Hepatocyte (in vitro differentiated cells): ENCODE measurements at regions not wholly inside any gene's neighbourhood (a gene's known extent, or its start where the extent isn't known, plus 50 kb on each side); places are given as distances from the start of the nearest gene placed in this dataset.

Experiments used
- DNase-seq: peaks from one replicate; pipeline ENCODE4 v3.0.0-alpha.2; 2016; ENCODE audit warnings: low spot score
- H2AFZ ChIP-seq: fragments of 200-600 bp; sonication (generic); 2 replicates; pipeline ENCODE4 v1.6.0; 2016; ENCODE audit warnings: antibody characterized with exemption, mild to moderate bottlenecking
- H3K27ac ChIP-seq: fragments of 200-600 bp; sonication (generic); 2 replicates; pipeline ENCODE4 v1.5.1; 2016; ENCODE audit warnings: mild to moderate bottlenecking
- H3K27me3 ChIP-seq: fragments of 200-600 bp; sonication (generic); 2 replicates; pipeline ENCODE4 v1.6.1; 2016
- H3K36me3 ChIP-seq: fragments of 200-600 bp; sonication (generic); replicated peaks from 2 replicates; pipeline ENCODE4 v1.5.1; 2016; ENCODE audit warnings: low read depth; ENCODE audit not compliant: insufficient read depth
- H3K4me1 ChIP-seq: fragments of 200-600 bp; sonication (generic); 2 replicates; pipeline ENCODE4 v1.5.1; 2016; ENCODE audit warnings: mild to moderate bottlenecking, moderate library complexity; ENCODE audit not compliant: insufficient read depth
- H3K4me2 ChIP-seq: fragments of 200-600 bp; sonication (generic); 2 replicates; pipeline ENCODE4 v1.6.0; 2016
- H3K4me3 ChIP-seq: fragments of 200-600 bp; sonication (generic); 2 replicates; pipeline ENCODE4 v1.5.1; 2016; ENCODE audit warnings: mild to moderate bottlenecking
- H3K79me2 ChIP-seq: fragments of 200-600 bp; sonication (generic); 2 replicates; pipeline ENCODE4 v1.6.0; 2017; ENCODE audit warnings: mild to moderate bottlenecking
- H3K9me2 ChIP-seq: fragments of 200-600 bp; sonication (generic); replicated peaks from 2 replicates; pipeline ENCODE4 v1.6.0; 2017; ENCODE audit warnings: mild to moderate bottlenecking; ENCODE audit not compliant: insufficient read depth
- H3K9me3 ChIP-seq: fragments of 200-600 bp; sonication (generic); 2 replicates; pipeline ENCODE4 v1.5.1; 2016; ENCODE audit warnings: low read depth, mild to moderate bottlenecking
- H4K20me1 ChIP-seq: fragments of 200-600 bp; sonication (generic); 2 replicates; pipeline ENCODE4 v1.6.0; 2016; ENCODE audit warnings: mild to moderate bottlenecking; ENCODE audit not compliant: insufficient read depth, poor library complexity, severe bottlenecking
- CTCF ChIP-seq: fragments of 200-600 bp; sonication (generic); IDR thresholded peaks from 2 replicates; pipeline ENCODE4 v1.5.1; 2016; ENCODE audit warnings: antibody characterized with exemption, mild to moderate bottlenecking; ENCODE audit not compliant: poor library complexity
- EZH2 ChIP-seq: fragments of 200-600 bp; sonication (generic); IDR thresholded peaks from 2 replicates; pipeline ENCODE4 v1.6.1; 2016; ENCODE audit warnings: antibody characterized with exemption, mild to moderate bottlenecking, borderline replicate concordance
- EZH2phosphoT487 ChIP-seq: fragments of 200-600 bp; sonication (generic); IDR thresholded peaks from one replicate; pipeline ENCODE4 v1.6.1; 2018; ENCODE audit warnings: antibody characterized with exemption, mild to moderate bottlenecking, low read depth, moderate library complexity; ENCODE audit not compliant: unreplicated experiment, severe bottlenecking
- WGBS: methylation state at CpG from one replicate; pipeline ENCODE4 v1.1.6; 2016; ENCODE audit warnings: low lambda C conversion rate; ENCODE audit errors: missing lambda C conversion rate; 5-methylcytosine and 5-hydroxymethylcytosine counted together

GRCh38 chr3:124161448-124161847 lies 169.5 kb upstream of the ROPN1 start:
- TF ChIP-seq EZH2, result no peak
- TF ChIP-seq CTCF, result no peak
- no peak for TF ChIP-seq EZH2phosphoT487
- H3K36me3 ChIP-seq, result no peaks in the 10 kb centered on the region
- no peaks in the 10 kb centered on the region for H3K4me1 ChIP-seq
- peak overlapping the region; percentile 32 for H3K27ac ChIP-seq
- H3K27me3 ChIP-seq, result no peaks in the 10 kb centered on the region
- H3K4me2 ChIP-seq, result no peak overlapping the region
- no peak overlapping the region for H2AFZ ChIP-seq
- no peak for DNase-seq
- no peaks in the 10 kb centered on the region for H3K9me2 ChIP-seq
- 73% methylated on average over 2 of the region's 2 CpGs for WGBS
- no peaks in the 10 kb centered on the region for H3K9me3 ChIP-seq
- no peaks in the 10 kb centered on the region for H4K20me1 ChIP-seq
- no peaks in the 10 kb centered on the region for H3K79me2 ChIP-seq
- H3K4me3 ChIP-seq, result no peak overlapping the region

GRCh38 chr3:124163689-124164088 lies 171.8 kb upstream of the ROPN1 start:
- Histone ChIP-seq H3K9me2 (no peaks in the 10 kb centered on the region), H4K20me1 (no peaks in the 10 kb centered on the region), H2AFZ (no peak overlapping the region), H3K27ac (no peak overlapping the region), H3K4me1 (no peaks in the 10 kb centered on the region), H3K79me2 (no peaks in the 10 kb centered on the region), H3K9me3 (no peaks in the 10 kb centered on the region), H3K27me3 (no peaks in the 10 kb centered on the region), H3K4me2 (no peak overlapping the region), H3K4me3 (no peak overlapping the region), H3K36me3 (no peaks in the 10 kb centered on the region)
- TF ChIP-seq CTCF (no peak), EZH2 (no peak), EZH2phosphoT487 (no peak)
- peak; percentile 19 for DNase-seq

- TF ChIP-seq EZH2 (no peak), EZH2phosphoT487 (no peak), CTCF (no peak)
- H3K4me1 ChIP-seq, result peaks cover 4% of the 10 kb centered on the region
Measured at GRCh38 chr3:124168271-124168670, 176.3 kb upstream of the ROPN1 start.

GRCh38 chr3:124172283-124172682 lies 180.4 kb upstream of the ROPN1 start:
- no peak overlapping the region for H2AFZ ChIP-seq
- no peak overlapping the region for H3K27ac ChIP-seq
- no peak for DNase-seq
- no peaks in the 10 kb centered on the region for H4K20me1 ChIP-seq
- TF ChIP-seq CTCF (no peak), EZH2phosphoT487 (no peak), EZH2 (no peak)
- H3K27me3 ChIP-seq, result no peaks in the 10 kb centered on the region
- no peaks in the 10 kb centered on the region for H3K79me2 ChIP-seq
- H3K4me3 ChIP-seq, result no peak overlapping the region
- H3K4me2 ChIP-seq, result no peak overlapping the region
- H3K4me1 ChIP-seq, result peaks cover 4% of the 10 kb centered on the region
- no peaks in the 10 kb centered on the region for H3K9me3 ChIP-seq
- 84% methylated on average over 2 of the region's 2 CpGs for WGBS
- no peaks in the 10 kb centered on the region for H3K36me3 ChIP-seq
- no peaks in the 10 kb centered on the region for H3K9me2 ChIP-seq

More at GRCh38 chr3:124168271-124168670, 176.3 kb upstream of the ROPN1 start:
- H2AFZ ChIP-seq, result no peak overlapping the region
- no peaks in the 10 kb centered on the region for H3K36me3 ChIP-seq
- H3K27ac ChIP-seq, result no peak overlapping the region
- no peak overlapping the region for H3K4me3 ChIP-seq
- no peaks in the 10 kb centered on the region for H3K27me3 ChIP-seq
- DNase-seq, result no peak
- no peaks in the 10 kb centered on the region for H4K20me1 ChIP-seq
- H3K9me2 ChIP-seq, result no peaks in the 10 kb centered on the region
- H3K79me2 ChIP-seq, result no peaks in the 10 kb centered on the region
- no peak overlapping the region for H3K4me2 ChIP-seq
- no peaks in the 10 kb centered on the region for H3K9me3 ChIP-seq
